HCT116 (cell line): ENCODE measurements at regions not wholly inside any gene's neighbourhood (a gene's known extent, or its start where the extent isn't known, plus 50 kb on each side); places are given as distances from the start of the nearest gene placed in this dataset.

Experiments used
- ATAC-seq: fragments of 200-7000 bp; cut with Tn5 transposase; 2 replicates; pipeline ENCODE4 v1.9.1; 2020; ENCODE audit warnings: mild to moderate bottlenecking, moderate library complexity
- BruUV-seq: library from RNA; stranded (reverse); fragments of 400-500 nt; replicated peaks from 2 replicates; lab custom pipeline; 2021; lab: Mats Ljungman, UMichigan
- CTCF ChIA-PET: fragments of 300-600 bp; sonication (Branson Sonifier 250); formaldehyde crosslinking; loops from one replicate; lab custom pipeline; 2021; ENCODE audit warnings: antibody characterized with exemption; lab: Charles Lee
- POLR2A ChIA-PET: fragments of 300-600, 350-600 bp; sonication (Branson Sonifier 250); formaldehyde crosslinking; loops from one replicate; lab custom pipeline; 2021; ENCODE audit warnings: antibody characterized with exemption; lab: Charles Lee
- RAD21 ChIA-PET, 2 experiments: fragments of 300-600 bp; sonication (Branson Sonifier 250); formaldehyde crosslinking; loops; one replicate each; lab custom pipeline; 2023; ENCODE audit warnings: low total read pairs in 2 of 2; ENCODE audit not compliant: uncharacterized antibody in 2 of 2, unreplicated experiment in 2 of 2, low non-redundant PET in 1 of 2; lab: Charles Lee
- DNase-seq: peaks from one replicate; pipeline ENCODE4 v3.0.0-alpha.2; 2010; ENCODE audit warnings: low read depth, low spot score
- H2AFZ ChIP-seq: fragments of 200-600 bp; shearing (Covaris generic), sonication (generic); 2 replicates; pipeline ENCODE4 v1.6.1; 2017; ENCODE audit warnings: low read depth, mixed run types, mixed read lengths, antibody characterized with exemption, low read length; ENCODE audit not compliant: poor library complexity, severe bottlenecking
- H3K27ac ChIP-seq: 2 replicates; pipeline ENCODE4 v1.5.1; 2012; ENCODE audit warnings: low read depth, low read length
- H3K27me3 ChIP-seq: fragments of 200-600 bp; sonication (generic); 2 replicates; pipeline ENCODE4 v1.6.1; 2016; ENCODE audit warnings: mixed run types, low read length, mixed read lengths; ENCODE audit not compliant: insufficient read depth
- H3K36me3 ChIP-seq, 2 experiments: fragments of 200-500 bp in 1 of 2; fragments of 200-600 bp in 1 of 2; sonication (Bioruptor generic) in 1 of 2; sonication (generic) in 1 of 2; 2 replicates each; pipeline versions ENCODE4 v1.5.1 to v1.6.1; 2014 to 2016; ENCODE audit warnings: low read length in 2 of 2, inconsistent platforms in 1 of 2, mixed read lengths in 1 of 2, mixed run types in 1 of 2; ENCODE audit not compliant: insufficient read depth in 2 of 2, control insufficient read depth in 1 of 2
- H3K4me1 ChIP-seq, 2 experiments: fragments of 200-600 bp in 1 of 2; sonication (generic) in 1 of 2; 2 replicates each; pipeline versions ENCODE4 v1.5.1 to v1.6.1; 2012 to 2017; ENCODE audit warnings: low read length in 2 of 2, inconsistent platforms in 1 of 2, mild to moderate bottlenecking in 1 of 2, mixed read lengths in 1 of 2, mixed run types in 1 of 2, moderate library complexity in 1 of 2; ENCODE audit not compliant: insufficient read depth in 2 of 2, control insufficient read depth in 1 of 2
- H3K4me2 ChIP-seq: fragments of 200-600 bp; sonication (generic); 2 replicates; pipeline ENCODE4 v1.6.1; 2017; ENCODE audit warnings: mixed run types, low read length, mixed read lengths
- H3K4me3 ChIP-seq, 2 experiments: fragments of 200-600 bp in 1 of 2; sonication (generic) in 1 of 2; replicated peaks in 1 of 2; 2 replicates each; pipeline ENCODE4 v1.5.1; 2011 to 2016; ENCODE audit warnings: low read length in 2 of 2, control low read depth in 1 of 2, low read depth in 1 of 2, mild to moderate bottlenecking in 1 of 2, mixed read lengths in 1 of 2, mixed run types in 1 of 2
- H3K79me2 ChIP-seq: fragments of 200-600 bp; sonication (generic); 2 replicates; pipeline ENCODE4 v1.6.1; 2017; ENCODE audit warnings: mild to moderate bottlenecking, mixed run types, low read length, moderate library complexity, mixed read lengths; ENCODE audit not compliant: insufficient read depth
- H3K9ac ChIP-seq: fragments of 200-600 bp; sonication (generic); 2 replicates; pipeline ENCODE4 v1.6.1; 2016; ENCODE audit warnings: low read length, mixed read lengths
- H3K9me2 ChIP-seq: fragments of 200-600 bp; sonication (generic), shearing (Covaris generic); 2 replicates; pipeline ENCODE4 v1.6.1; 2017; ENCODE audit warnings: mixed run types, mild to moderate bottlenecking, moderate library complexity; ENCODE audit not compliant: insufficient read depth
- H3K9me3 ChIP-seq, 2 experiments: fragments of 200-500 bp in 1 of 2; fragments of 200-600 bp in 1 of 2; sonication (Bioruptor generic) in 1 of 2; sonication (generic) in 1 of 2; 2 replicates each; pipeline ENCODE4 v1.6.1; 2014 to 2017; ENCODE audit warnings: low read length in 2 of 2, mixed read lengths in 2 of 2, inconsistent platforms in 1 of 2, low read depth in 1 of 2, mild to moderate bottlenecking in 1 of 2, mixed run types in 1 of 2, moderate library complexity in 1 of 2; ENCODE audit not compliant: control insufficient read depth in 1 of 2, insufficient read depth in 1 of 2
- H4K20me1 ChIP-seq: fragments of 200-600 bp; sonication (generic), shearing (Covaris generic); 2 replicates; pipeline ENCODE4 v1.6.1; 2017; ENCODE audit warnings: mixed run types, mild to moderate bottlenecking, moderate library complexity; ENCODE audit not compliant: insufficient read depth
- EGR1 ChIP-seq: IDR thresholded peaks from 2 replicates; pipeline ENCODE4 v1.6.1; 2012; ENCODE audit warnings: low read depth
- ELF1 ChIP-seq: IDR thresholded peaks from 2 replicates; pipeline ENCODE4 v1.6.1; 2012; ENCODE audit warnings: low read depth, borderline replicate concordance
- EZH2 ChIP-seq: fragments of 200-600 bp; sonication (generic); IDR thresholded peaks from 2 replicates; pipeline ENCODE4 v1.6.1; 2017; ENCODE audit warnings: antibody characterized with exemption, mixed run types
- EZH2phosphoT487 ChIP-seq: fragments of 200-600 bp; IDR thresholded peaks from 2 replicates; pipeline ENCODE4 v1.6.1; 2018; ENCODE audit warnings: antibody characterized with exemption, borderline replicate concordance
- FOSL1 ChIP-seq: IDR thresholded peaks from 2 replicates; pipeline ENCODE4 v1.6.1; 2012; ENCODE audit warnings: low read depth
- JUND ChIP-seq: IDR thresholded peaks from 2 replicates; pipeline ENCODE4 v1.6.1; 2012
- POLR2A ChIP-seq: IDR thresholded peaks from 2 replicates; pipeline ENCODE4 v1.7.0; 2011; ENCODE audit warnings: borderline replicate concordance; ENCODE audit not compliant: insufficient read depth, insufficient read length; ENCODE audit errors: extremely low read depth
- RAD21 ChIP-seq: IDR thresholded peaks from 2 replicates; pipeline ENCODE4 v1.6.1; 2012; ENCODE audit warnings: low read depth, mild to moderate bottlenecking
- REST ChIP-seq: IDR thresholded peaks from 2 replicates; pipeline ENCODE4 v1.6.1; 2012; ENCODE audit warnings: low read depth
- SIN3A ChIP-seq: IDR thresholded peaks from 2 replicates; pipeline ENCODE4 v1.6.1; 2012; ENCODE audit warnings: low read depth
- SP1 ChIP-seq: IDR thresholded peaks from 2 replicates; pipeline ENCODE4 v1.6.1; 2012; ENCODE audit warnings: low read depth
- SRF ChIP-seq: IDR thresholded peaks from 2 replicates; pipeline ENCODE4 v1.6.1; 2012; ENCODE audit warnings: low read depth
- ZBTB33 ChIP-seq: IDR thresholded peaks from 2 replicates; pipeline ENCODE4 v1.6.1; 2011; ENCODE audit warnings: mild to moderate bottlenecking, low read length, moderate library complexity; ENCODE audit not compliant: insufficient replicate concordance; ENCODE audit errors: extremely low read depth
- ZFX ChIP-seq: fragments of 450-650 bp; IDR thresholded peaks from 2 replicates; pipeline ENCODE4 v1.6.1; 2017
- ZNF274 ChIP-seq: fragments of 200-500 bp; sonication (Bioruptor generic); IDR thresholded peaks from 2 replicates; pipeline ENCODE4 v1.6.1; 2014; ENCODE audit warnings: mild to moderate bottlenecking, low read depth, low read length, inconsistent platforms
- intact Hi-C: fragments of 100-400 bp; cut with micrococcal nuclease; formaldehyde crosslinking; loops from 2 replicates; pipeline ENCODE4 v1.10.0; 2022
- TF ChIP-seq, protein P1 (sequence below): IDR thresholded peaks from 2 replicates; pipeline ENCODE4 v1.6.1; 2012

- Histone ChIP-seq H3K9me2 (no peaks in the 10 kb centered on the region), H3K4me2 (no peak overlapping the region), H3K4me1 (no peaks in the 10 kb centered on the region), H4K20me1 (no peaks in the 10 kb centered on the region), H3K79me2 (no peaks in the 10 kb centered on the region), H2AFZ (no peak overlapping the region), H3K4me3 (no peak overlapping the region), H3K9me3 (no peaks in the 10 kb centered on the region; a peak in 1 of 4 replicates), H3K36me3 (no peaks in the 10 kb centered on the region), H3K9ac (no peak overlapping the region), H3K27me3 (no peaks in the 10 kb centered on the region), H3K27ac (no peak overlapping the region)
- POLR2A ChIA-PET = no interaction called here
- RAD21 ChIA-PET = no interaction called here
- ATAC-seq (no peak), DNase-seq (no peak)
- TF ChIP-seq JUND (no peak), EGR1 (no peak), SP1 (no peak), RAD21 (no peak), ELF1 (no peak), ZNF274 (no peak), POLR2A (no peak), EZH2 (no peak), SRF (no peak), SIN3A (no peak), ZFX (no peak), EZH2phosphoT487 (no peak), ZBTB33 (no peak), REST (no peak), FOSL1 (no peak)
- TF ChIP-seq, protein P1, sequence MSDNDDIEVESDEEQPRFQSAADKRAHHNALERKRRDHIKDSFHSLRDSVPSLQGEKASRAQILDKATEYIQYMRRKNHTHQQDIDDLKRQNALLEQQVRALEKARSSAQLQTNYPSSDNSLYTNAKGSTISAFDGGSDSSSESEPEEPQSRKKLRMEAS = no peak
- BruUV-seq = no TSS peak
- intact Hi-C loops = no loop called here
- CTCF ChIA-PET = no interaction called here
Measured at GRCh38 chr2:40827392-40827791, 375.5 kb upstream of the SLC8A1 start.
